GM12878 (cell line): ENCODE measurements at regions not wholly inside any gene's neighbourhood (a gene's known extent, or its start where the extent isn't known, plus 50 kb on each side); places are given as distances from the start of the nearest gene placed in this dataset.

Experiments
- CBX3 ChIP-seq: fragments of 200-600 bp; sonication (generic); IDR thresholded peaks from 2 replicates; pipeline ENCODE4 v1.6.1; 2016; ENCODE audit warnings: low read depth, borderline replicate concordance
- CREM ChIP-seq: IDR thresholded peaks from 2 replicates; pipeline ENCODE4 v1.6.1; 2014; ENCODE audit warnings: antibody characterized with exemption, low read depth
- DPF2 ChIP-seq: fragments of 450-650 bp; IDR thresholded peaks from 2 replicates; pipeline ENCODE4 v1.6.1; 2017; ENCODE audit warnings: mild to moderate bottlenecking
- GABPA ChIP-seq: IDR thresholded peaks from 2 replicates; pipeline ENCODE4 v1.6.1; 2014; ENCODE audit warnings: antibody characterized with exemption, low read depth, mild to moderate bottlenecking, inconsistent platforms
- HDAC2 ChIP-seq: fragments of 200-600 bp; sonication (generic); IDR thresholded peaks from 2 replicates; pipeline ENCODE4 v1.6.1; 2017
- IRF3 ChIP-seq: fragments of 450-650 bp; IDR thresholded peaks from 2 replicates; pipeline ENCODE4 v1.6.1; 2014; ENCODE audit warnings: mild to moderate bottlenecking
- IRF4 ChIP-seq: IDR thresholded peaks from 2 replicates; pipeline ENCODE4 v1.6.1; 2011; ENCODE audit warnings: low read depth, low read length
- LARP7 ChIP-seq: fragments of 450-650 bp; IDR thresholded peaks from 2 replicates; pipeline ENCODE4 v1.6.1; 2017; ENCODE audit warnings: mild to moderate bottlenecking
- MXI1 ChIP-seq: fragments of 150-350 bp; IDR thresholded peaks from 2 replicates; pipeline ENCODE4 v1.6.1; 2011; ENCODE audit warnings: low read depth, mild to moderate bottlenecking, inconsistent platforms, low read length, improper control_type of control experiment
- NBN ChIP-seq: fragments of 450-650 bp; IDR thresholded peaks from 2 replicates; pipeline ENCODE4 v1.6.1; 2016
- NFXL1 ChIP-seq: fragments of 450-650 bp; IDR thresholded peaks from 2 replicates; pipeline ENCODE4 v1.6.1; 2017; ENCODE audit warnings: antibody characterized with exemption, mild to moderate bottlenecking, borderline replicate concordance
- RAD21 ChIP-seq: IDR thresholded peaks from 2 replicates; pipeline ENCODE4 v1.6.1; 2011; ENCODE audit warnings: mild to moderate bottlenecking, low read depth, low read length, moderate library complexity; ENCODE audit not compliant: insufficient read depth
- RUNX3 ChIP-seq: IDR thresholded peaks from 2 replicates; pipeline ENCODE4 v1.6.1; 2012; ENCODE audit warnings: low read length, inconsistent platforms
- TF ChIP-seq, protein P1 (sequence below): fragments of 450-650 bp; IDR thresholded peaks from 2 replicates; pipeline ENCODE4 v1.6.1; 2017; ENCODE audit warnings: mild to moderate bottlenecking, moderate library complexity

GRCh38 chr17:13297183-13297582 is 279.4 kb upstream of the ELAC2 start (continued):
- TF ChIP-seq RUNX3: no peak
- no peak for TF ChIP-seq CBX3
- TF ChIP-seq GABPA: no peak
- TF ChIP-seq NBN: no peak
- no peak for TF ChIP-seq LARP7
- no peak for TF ChIP-seq HDAC2
- TF ChIP-seq IRF3: no peak
- TF ChIP-seq CREM: no peak
- TF ChIP-seq MXI1: no peak
- TF ChIP-seq, protein P1, sequence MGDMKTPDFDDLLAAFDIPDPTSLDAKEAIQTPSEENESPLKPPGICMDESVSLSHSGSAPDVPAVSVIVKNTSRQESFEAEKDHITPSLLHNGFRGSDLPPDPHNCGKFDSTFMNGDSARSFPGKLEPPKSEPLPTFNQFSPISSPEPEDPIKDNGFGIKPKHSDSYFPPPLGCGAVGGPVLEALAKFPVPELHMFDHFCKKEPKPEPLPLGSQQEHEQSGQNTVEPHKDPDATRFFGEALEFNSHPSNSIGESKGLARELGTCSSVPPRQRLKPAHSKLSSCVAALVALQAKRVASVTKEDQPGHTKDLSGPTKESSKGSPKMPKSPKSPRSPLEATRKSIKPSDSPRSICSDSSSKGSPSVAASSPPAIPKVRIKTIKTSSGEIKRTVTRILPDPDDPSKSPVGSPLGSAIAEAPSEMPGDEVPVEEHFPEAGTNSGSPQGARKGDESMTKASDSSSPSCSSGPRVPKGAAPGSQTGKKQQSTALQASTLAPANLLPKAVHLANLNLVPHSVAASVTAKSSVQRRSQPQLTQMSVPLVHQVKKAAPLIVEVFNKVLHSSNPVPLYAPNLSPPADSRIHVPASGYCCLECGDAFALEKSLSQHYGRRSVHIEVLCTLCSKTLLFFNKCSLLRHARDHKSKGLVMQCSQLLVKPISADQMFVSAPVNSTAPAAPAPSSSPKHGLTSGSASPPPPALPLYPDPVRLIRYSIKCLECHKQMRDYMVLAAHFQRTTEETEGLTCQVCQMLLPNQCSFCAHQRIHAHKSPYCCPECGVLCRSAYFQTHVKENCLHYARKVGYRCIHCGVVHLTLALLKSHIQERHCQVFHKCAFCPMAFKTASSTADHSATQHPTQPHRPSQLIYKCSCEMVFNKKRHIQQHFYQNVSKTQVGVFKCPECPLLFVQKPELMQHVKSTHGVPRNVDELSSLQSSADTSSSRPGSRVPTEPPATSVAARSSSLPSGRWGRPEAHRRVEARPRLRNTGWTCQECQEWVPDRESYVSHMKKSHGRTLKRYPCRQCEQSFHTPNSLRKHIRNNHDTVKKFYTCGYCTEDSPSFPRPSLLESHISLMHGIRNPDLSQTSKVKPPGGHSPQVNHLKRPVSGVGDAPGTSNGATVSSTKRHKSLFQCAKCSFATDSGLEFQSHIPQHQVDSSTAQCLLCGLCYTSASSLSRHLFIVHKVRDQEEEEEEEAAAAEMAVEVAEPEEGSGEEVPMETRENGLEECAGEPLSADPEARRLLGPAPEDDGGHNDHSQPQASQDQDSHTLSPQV: no peak
- TF ChIP-seq DPF2: no peak
- no peak for TF ChIP-seq NFXL1
- TF ChIP-seq RAD21: no peak
- no peak for TF ChIP-seq IRF4
